Tongue (tissue), 1 donor: ENCODE measurements at regions not wholly inside any gene's neighbourhood (a gene's known extent, or its start where the extent isn't known, plus 50 kb on each side); places are given as distances from the start of the nearest gene placed in this dataset.
"Not testable (repeated sequence)": the region's sequence is repeated elsewhere in the genome, so short reads cannot be mapped to it uniquely, and the experiment has no call there.

Experiments used
- DNase-seq: peaks from one replicate; pipeline ENCODE4 v3.0.0-alpha.2; 2015

DNA sequence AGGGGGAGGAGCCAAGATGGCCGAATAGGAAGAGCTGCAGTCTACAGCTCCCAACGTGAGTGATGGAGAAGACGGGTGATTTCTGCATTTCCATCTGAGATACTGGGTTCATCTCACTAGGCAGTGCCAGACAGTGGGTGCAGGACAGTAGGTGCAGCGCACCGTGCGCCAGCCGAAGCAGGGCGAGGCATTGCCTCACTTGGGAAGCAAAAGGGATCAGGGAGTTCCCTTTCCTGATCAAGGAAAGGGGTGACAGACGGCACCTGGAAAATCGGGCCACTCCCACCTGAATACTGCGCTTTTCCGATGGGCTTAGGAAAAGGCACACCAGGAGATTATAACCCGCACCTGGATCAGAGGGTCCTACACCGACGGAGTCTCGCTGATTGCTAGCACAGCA is 121.1 kb upstream of the SESTD1 start:
- DNase-seq = not testable (repeated sequence)

DNA sequence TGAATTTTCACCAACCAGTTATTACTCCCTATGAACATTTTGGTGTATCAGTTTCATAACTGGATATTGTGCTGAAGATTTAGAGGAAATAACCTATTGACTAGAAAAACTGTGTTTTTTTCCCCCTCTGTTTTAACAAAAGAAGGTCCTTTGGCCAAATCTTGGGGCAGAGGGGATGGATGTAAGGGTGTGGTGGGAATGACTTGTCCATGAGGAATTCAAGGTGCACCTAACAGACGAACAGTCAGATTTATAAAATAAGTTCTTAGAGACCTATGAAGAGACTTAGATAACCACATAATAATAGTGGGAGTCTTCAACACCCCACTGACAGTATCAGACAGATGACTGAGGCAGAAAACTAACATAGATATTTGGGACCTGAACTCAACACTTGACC is 119.3 kb upstream of the SESTD1 start:
- no peak for DNase-seq

DNA sequence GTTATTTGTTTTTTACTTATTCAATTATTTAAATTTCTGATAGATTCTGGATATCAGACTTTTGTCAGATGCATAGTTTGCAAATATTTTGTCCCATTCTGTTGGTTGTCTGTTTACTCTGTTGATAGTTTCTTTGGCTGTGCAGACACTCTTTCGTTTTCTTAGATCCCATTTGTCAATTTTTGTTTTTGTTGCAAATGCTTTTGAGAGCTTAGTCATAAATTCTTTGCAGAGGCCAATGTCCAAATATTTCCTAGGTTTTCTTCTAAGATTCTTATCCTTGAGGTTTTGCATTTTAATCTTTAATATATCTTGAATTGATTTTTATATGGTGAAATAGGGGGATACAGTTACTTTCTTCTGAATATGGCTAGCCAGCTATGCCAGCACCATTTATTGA is 112.7 kb upstream of the SESTD1 start:
- DNase-seq = no peak

DNA sequence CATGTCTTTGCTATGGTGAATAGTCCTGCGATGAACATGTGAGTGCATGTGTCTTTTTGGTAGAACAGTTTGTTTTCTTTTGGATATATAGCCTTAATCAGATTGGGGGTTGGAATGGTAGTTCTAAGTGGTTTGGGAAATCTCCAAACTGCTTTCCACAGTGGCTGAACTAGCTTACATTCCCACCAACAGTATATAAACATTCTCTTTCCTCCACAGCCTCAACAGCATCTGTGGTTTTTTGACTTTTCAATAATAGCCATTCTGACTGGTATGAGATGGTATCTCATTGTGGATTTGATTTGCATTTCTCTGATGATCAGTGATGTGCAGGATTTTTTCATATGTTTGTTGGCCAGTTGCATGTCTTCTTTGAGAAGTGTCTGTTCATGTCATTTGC is 112.2 kb upstream of the SESTD1 start:
- no peak for DNase-seq

DNA sequence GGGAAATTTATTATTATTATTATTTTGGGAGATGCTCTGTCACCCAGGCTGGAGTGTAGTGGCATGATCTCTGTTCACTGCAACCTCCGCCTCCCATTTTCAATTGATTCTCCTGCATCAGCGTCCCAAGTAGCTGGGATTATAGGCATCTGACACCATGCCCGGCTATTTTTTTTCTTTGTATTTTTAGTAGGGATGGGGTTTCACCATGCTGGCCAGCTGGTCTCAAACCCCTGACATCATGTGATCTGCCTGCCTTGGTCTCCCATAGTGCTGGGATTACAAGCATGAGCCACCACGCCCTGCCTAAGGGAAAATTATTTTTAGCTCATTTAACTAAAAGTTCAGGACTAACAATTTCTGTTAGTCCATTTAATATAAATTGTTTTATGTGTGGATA is 109.2 kb upstream of the SESTD1 start:
- DNase-seq = no peak

DNA sequence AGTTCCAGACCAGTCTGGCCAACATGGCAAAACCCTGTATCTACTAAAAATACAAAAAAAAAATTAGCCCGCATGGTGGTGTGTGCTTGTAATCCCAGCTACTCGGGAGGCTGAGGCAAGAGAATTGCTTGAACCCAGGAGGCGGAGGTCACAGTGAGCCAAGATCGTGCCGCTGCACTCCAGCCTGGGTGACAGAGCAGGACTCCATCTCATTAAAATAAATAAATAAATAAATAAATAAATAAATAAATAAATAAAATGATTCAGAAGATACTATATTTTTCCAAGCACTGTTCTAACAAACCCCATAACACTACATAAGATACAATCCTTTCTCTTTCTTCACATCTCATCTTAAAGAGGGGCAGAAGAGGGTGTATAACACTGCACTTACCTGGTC is 100.9 kb upstream of the SESTD1 start:
- not testable (repeated sequence) for DNase-seq

DNA sequence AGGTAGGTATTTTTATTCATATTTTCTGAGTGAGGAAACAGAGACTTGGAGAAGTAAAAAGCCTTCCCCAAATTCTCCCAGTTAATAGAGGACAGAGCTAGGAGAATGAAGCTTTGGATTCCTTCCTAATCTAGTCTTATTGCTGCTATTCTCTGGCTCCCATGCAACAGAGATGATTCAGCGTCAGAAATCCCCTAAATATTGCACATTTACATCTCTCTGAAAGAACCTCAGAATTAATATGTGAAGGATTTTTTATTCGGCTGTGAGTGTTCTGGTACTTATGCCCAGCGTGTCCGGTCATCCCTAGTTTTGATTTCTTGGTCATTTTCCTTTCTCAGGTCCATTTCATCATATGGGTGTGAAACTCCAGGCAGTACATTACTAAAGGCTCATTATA is 91.2 kb upstream of the SESTD1 start:
- DNase-seq = no peak

DNA sequence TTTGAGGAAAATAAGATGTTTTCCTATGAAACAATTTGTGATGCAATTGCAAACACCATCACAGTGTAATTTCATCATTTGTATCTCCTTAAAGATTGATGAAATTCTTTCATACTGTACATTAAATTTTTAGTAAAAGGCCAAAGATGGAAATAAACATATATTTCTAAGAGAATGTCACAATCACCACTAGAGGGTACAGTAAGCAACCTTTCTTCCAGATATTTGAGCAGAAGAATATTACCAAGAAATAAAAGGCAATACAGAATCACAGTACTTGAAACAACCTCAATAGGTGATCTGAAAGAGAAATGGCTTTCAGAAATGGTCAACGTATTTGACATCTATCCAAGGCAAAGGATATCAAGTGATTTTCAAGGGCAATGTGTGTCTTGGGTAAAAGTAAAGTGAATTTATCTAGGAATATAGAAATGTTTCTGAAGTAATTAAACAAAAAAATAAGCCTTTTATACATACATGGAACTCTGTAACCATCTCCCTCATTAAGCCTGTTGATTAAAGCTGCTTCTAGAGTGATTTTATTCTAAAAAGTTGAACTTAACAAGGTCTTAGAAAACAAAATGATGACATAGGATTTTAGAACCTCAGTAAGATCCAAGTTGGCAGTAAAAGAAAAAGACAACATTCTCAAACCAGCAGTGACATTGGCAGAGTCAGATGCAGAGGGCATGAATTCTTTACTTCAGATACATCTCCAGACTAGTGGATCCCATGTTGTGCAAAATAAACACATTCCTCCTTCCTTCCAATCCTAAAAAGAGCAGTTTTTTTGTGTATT is 90.3 kb upstream of the SESTD1 start:
- DNase-seq = no peak

DNA sequence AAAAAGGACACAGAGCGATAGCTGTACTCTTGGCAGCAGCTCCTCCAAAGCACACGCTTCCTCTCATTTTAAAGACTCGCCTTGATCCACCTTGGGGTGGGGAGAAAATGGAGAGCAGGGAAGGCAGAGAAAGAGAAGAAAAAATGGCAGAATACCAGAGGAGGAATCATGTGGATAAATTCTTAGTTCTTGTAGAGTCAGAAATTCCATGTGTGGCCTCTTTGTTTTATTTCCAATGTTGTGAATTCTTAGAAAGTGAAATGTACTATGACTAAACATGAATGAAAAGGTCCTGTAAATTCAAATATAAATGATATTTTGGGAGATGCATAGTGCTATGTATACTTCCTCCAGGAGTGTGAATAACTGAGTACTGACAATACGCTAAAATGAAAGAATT is 89.7 kb upstream of the SESTD1 start:
- no peak for DNase-seq

DNA sequence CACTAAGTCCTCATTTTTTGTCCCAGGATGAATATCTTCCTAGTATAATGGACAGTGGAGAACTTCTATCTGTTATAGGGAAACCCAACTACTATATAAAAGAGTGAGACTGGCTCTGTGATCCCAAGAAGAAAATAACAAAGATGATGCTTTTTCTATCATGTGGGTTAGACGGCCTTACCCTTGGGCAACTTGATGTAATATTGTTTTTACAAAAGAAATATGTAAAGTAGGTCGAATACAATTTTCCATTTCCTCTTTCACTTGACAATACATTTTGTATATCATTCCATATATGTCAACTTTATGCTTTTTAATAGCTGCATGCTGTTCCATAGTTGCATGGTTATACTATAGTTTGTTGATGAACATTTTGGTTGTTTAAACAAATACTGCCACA is 87.5 kb upstream of the SESTD1 start:
- DNase-seq = no peak

DNA sequence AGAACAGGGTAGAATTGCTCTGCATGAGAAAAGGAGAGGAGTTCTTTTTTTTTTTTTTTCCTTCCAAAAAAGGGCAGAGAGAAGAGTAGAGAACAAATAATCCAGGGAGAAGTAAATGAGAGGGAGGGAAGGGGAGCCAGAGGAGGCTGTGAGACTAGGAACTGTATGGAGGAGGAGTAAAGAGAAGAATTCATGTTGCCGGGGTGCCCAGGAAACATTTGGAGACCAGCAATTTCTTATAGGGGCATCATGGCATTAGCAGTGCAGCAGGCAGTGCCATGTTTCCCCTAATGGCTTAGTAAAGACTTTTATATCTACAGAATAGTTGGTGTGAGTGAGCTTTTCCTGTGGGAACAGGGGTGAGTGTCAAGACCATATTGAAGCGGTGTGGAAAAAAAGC is 86.4 kb upstream of the SESTD1 start:
- no peak for DNase-seq

DNA sequence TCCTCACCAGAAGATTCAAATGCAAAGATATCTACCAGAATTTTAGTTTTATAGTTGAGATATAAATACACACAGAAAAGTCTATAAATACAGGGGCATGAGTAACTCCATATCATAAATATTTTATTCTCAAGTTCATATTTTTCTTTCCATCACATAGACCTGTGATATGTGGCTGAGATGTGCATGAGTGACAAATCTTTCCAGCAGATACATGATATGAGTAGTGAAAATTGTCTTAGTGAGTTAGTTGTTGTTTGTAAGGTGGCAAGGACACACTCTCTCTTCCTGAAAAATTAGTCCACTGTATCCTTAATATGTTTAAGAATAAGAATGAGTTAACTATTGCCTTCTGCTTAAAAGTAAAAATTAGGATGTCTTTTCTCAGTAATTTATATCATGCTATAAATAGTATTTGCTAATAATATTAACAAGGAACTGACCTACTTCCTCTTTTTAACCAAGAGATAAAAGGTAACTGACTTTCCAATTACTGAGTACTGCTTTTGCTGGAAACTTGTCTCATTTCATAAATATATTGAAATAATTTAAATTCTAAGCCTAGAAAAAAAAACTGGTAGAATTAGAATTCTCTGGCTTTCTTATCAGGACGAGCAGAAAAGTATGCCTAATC is 85.2 kb upstream of the SESTD1 start:
- no peak for DNase-seq

DNA sequence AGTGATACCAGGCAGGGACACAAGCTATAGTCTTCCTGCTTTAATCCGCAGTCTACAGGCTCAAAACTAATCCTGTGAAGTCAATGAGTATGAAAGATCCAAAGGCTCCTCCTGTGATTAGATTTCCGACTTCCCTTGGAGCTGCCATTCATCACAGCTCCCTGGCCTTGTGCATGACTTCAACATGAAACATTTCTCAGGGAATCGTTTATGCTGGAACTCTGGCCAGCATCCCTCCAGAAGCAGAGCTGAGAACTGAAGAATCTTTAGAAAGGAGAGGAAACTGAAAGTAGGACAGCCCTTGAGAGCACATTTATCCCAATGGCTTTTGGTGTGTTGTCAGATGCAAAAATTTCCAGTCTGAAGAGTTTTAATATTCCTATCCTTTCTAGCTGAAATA is 84.3 kb upstream of the SESTD1 start:
- DNase-seq = no peak

DNA sequence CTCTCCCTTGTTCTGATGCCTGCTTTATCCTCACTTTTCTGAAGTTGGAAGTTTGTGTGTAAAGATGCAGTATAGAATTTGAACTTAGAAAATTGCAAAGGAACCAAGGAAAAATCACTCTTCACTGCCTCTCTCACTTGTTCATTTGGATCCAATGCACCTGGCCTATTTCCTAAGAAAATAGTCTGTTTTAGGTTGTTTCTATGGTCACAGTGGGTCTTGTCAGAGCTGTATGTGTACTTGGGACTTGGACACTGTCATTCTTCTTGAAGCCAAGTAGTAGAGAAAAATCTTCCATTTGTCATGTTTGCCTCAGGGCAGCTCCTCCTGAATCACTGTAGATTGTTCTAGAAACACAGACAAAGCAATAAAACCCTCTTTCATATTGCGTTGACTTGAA is 80.3 kb upstream of the SESTD1 start:
- DNase-seq = peak; percentile 68

DNA sequence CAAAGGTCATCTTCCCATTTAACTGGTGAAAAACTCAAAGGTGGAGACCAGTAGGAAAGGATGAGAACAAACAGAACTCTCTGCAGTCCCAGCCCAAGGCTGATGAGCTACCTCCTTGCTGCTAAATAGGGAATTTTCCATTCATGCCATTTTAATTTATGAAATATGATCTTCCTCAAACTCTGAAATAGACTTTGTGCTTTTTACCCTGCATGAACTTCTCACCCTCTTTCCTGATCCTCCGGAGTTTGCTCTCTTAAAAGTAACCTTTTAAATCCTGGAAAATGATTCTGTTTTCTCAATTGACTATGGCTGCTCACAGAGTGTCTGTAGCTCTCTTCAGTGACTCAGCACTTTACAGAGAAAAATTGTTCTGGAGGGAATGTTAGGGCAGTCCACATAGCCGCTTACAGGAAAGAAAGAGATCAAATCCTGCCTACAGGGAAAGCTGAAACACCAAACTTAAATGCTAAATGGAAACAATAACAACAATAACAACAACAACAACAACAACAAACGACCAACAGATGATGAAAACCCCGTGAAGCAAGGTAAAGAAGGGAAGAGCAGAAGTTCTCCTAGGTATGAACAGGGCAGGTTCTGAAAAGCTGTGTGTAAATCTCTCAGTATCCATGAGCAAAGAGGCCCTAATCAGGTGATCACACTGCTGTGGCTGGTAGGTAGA is 79.8 kb upstream of the SESTD1 start:
- peak; percentile 47 for DNase-seq

DNA sequence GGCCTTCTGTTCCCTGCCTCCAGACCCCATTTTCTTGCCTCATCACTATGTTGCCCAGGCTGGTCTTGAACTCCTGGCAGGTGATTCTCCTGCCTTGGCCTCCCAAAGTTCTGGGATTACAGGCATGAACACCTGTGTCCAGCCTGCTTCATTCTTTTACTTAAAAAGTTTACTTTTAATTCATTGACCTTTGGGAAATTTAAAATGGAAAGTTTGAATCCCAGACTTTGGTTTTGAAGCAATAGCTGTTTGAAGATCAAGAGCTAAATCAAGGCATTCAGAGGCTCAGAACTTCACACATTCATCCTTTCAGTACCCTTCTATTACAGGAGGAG is 79.3 kb upstream of the SESTD1 start:
- DNase-seq = no peak

DNA sequence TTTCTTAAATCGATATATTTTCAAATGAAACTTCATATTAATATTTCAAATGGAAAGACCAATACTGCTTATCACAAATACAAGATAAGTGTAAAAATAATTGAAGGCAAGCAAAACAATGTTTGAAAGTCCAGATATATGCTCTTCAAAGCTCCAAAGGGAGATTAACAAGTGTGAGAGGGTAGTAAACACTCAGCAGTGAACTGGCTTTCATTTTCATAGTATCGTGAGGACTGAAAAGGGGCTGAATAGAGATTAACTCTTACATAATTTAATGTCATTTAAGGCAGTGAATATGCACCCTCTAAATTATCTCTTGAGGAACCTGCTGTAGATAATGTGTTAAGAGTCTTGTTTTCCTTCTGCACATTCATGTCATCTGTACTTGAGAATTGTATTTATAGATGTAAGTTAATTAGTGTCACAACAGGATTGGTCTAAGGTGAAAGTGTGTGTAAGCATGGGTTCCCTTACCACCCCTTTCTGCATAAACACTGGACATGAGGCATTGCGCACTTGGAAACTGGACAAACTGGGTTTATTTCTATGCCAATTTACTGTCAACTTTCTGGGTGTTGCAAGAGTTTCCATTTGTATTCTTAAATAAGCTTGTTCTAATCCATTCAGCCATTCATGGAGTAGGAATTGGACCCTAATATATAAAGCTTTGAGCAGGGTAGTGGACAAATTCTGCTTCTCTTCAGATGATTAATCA is 76.7 kb upstream of the SESTD1 start:
- DNase-seq = no peak

DNA sequence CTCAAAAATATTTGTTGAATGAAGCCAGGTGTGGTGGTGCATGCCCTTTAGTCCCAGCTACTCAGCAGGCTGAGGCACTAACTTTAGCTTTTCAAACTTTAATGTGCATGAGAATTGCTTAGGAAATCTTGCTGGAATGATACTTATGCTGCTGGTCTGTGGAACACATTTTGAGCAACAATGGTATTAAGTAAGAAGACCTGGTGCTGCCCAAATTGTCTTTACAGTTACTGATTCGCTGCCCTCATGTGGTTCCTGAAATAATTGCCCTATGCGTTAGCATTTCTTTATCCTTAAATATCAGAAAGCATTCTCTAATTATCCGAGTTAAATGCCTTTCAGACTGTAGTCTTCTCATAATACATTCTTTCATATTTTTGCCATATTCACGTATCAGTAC is 76.0 kb upstream of the SESTD1 start:
- peak; percentile 13 for DNase-seq

DNA sequence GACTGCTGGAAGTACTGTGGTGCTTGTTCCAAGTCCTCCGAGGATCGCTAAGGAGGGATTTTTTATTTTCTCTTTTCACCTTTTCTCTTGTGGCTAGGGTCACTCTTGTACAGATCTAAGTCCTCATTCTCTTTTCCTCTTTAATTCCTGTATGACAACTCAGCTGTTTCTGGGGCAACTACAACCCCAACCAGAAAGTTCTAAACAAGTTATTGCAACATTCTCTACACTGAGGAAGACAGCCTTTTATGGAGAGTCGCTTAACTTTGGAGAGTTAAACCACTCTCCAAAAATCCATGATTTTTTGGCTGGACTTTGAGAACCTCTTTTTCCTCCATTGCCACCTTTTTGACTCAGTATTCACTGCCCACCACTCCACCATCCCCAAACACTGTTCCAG is 74.0 kb upstream of the SESTD1 start:
- DNase-seq = no peak

DNA sequence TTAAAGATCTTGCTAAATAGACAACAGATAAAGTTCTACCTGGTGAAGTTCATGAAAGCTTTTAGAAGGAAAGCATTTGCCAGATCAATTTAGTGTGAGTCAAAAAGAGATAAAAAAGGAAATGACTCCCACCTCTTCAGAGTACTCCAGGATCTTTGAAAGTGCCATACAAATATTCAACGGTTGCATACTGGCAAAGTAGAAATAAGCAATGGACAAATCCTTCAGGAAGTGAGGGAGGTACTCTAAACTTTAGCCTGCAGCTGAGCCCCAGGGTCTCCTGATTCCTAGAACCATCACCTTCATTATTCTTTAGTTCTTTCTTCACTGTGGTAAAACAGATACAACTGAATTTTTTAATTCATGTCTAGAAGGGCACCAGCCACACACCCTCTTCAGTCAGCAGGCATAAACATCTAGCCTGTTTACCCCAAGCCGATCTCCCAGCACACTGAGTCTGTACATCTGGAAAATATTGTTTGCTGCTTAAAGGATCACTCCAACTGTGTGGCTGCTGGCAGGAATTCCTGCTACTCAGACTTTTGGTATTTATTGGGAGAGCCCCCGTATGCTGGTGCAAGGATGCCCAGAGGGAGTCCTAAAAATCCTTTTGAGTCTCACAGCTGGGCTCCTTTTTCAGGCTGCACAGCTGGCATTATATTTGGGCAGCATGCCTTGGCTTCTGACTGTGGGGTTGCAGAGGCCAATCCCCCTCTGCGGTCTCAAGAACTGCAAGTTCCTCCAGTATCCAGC is 72.3 kb upstream of the SESTD1 start:
- DNase-seq = peak; percentile 77

DNA sequence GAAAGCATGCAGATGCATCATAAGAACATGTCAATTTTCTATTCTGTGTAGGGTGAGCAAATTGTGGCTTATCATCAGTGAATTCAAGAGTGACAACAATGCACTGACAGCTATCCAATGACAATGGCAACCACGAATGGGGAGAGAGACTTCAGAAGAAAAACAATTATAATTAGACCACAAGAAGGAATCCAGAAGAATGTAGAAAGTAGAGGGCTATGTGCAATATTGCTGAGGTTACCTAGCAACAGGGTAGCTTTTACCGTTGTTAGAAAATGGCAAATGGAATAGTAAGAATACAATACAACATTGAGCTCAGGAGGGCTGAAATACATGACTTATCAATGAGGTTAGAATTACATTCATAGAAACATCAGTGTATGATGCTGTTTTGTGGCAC is 71.1 kb upstream of the SESTD1 start:
- no peak for DNase-seq

DNA sequence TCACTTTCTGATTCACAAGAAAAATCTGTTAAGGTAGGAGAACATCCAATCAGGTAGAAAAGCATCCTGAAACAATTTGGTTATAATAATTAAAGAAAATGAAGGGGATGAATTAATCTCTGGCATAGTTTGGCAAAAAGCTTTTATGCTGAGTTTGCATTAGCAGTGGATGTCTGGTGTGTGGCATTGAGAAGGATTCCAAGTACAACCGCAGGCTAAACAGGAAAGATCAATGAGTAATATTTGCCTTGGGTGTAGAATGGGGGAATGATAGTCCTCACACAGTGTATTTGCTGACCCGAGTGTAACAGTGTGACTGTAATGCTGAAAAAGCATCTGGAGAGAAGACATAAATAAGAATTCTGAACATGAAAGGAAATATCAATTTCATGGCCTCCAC is 68.3 kb upstream of the SESTD1 start:
- no peak for DNase-seq
